Neural progenitor cell (in vitro differentiated cells): ENCODE measurements at regions not wholly inside any gene's neighbourhood (a gene's known extent, or its start where the extent isn't known, plus 50 kb on each side); places are given as distances from the start of the nearest gene placed in this dataset.

Experiments used
- DNase-seq: peaks from one replicate; pipeline ENCODE4 v3.0.0-alpha.2; 2016; ENCODE audit warnings: low spot score
- H2AFZ ChIP-seq: fragments of 200-600 bp; sonication (generic); replicated peaks from 2 replicates; pipeline ENCODE4 v1.6.1; 2016; ENCODE audit warnings: antibody characterized with exemption
- H3F3A ChIP-seq: fragments of 200-600 bp; sonication (generic); 2 replicates; pipeline ENCODE4 v1.6.1; 2016; ENCODE audit warnings: antibody characterized with exemption, low read depth
- H3K27ac ChIP-seq: fragments of 200-600 bp; sonication (generic); 2 replicates; pipeline ENCODE4 v1.5.1; 2016; ENCODE audit warnings: mild to moderate bottlenecking
- H3K27me3 ChIP-seq: fragments of 200-600 bp; sonication (generic); 2 replicates; pipeline ENCODE4 v1.6.1; 2016; ENCODE audit warnings: mild to moderate bottlenecking, moderate library complexity
- H3K36me3 ChIP-seq: fragments of 200-600 bp; sonication (generic); 2 replicates; pipeline ENCODE4 v1.5.1; 2016
- H3K4me1 ChIP-seq: fragments of 200-600 bp; sonication (generic); 2 replicates; pipeline ENCODE4 v1.6.1; 2016; ENCODE audit warnings: mixed run types
- H3K4me2 ChIP-seq: fragments of 200-600 bp; sonication (generic); 2 replicates; pipeline ENCODE4 v1.6.1; 2016
- H3K4me3 ChIP-seq: fragments of 200-600 bp; sonication (generic); 2 replicates; pipeline ENCODE4 v1.5.1; 2016
- H3K79me2 ChIP-seq: fragments of 200-600 bp; sonication (generic); 2 replicates; pipeline ENCODE4 v1.6.1; 2016; ENCODE audit warnings: low read depth
- H3K9ac ChIP-seq: fragments of 200-600 bp; sonication (generic); 2 replicates; pipeline ENCODE4 v1.6.1; 2016
- H3K9me3 ChIP-seq: fragments of 200-600 bp; sonication (generic); 2 replicates; pipeline ENCODE4 v1.5.1; 2016; ENCODE audit warnings: low read depth
- H4K20me1 ChIP-seq: fragments of 200-600 bp; sonication (generic); 2 replicates; pipeline ENCODE4 v1.6.1; 2016; ENCODE audit warnings: low read depth
- H3K27ac Mint-ChIP-seq: 3 replicates; pipeline ENCODE4 v1.8.0; 2021; ENCODE audit warnings: mixed read lengths
- H3K27me3 Mint-ChIP-seq: 2 replicates; pipeline ENCODE4 v1.8.0; 2022; ENCODE audit warnings: low read depth, mild to moderate bottlenecking, inconsistent platforms, moderate library complexity, mixed read lengths; ENCODE audit not compliant: insufficient read depth
- H3K36me3 Mint-ChIP-seq: 3 replicates; pipeline ENCODE4 v1.8.0; 2021; ENCODE audit warnings: mixed read lengths
- H3K4me1 Mint-ChIP-seq: 3 replicates; pipeline ENCODE4 v1.8.0; 2021; ENCODE audit warnings: mixed read lengths
- H3K4me3 Mint-ChIP-seq: 3 replicates; pipeline ENCODE4 v1.8.0; 2021; ENCODE audit warnings: mild to moderate bottlenecking, moderate library complexity, mixed read lengths
- H3K9me3 Mint-ChIP-seq: 3 replicates; pipeline ENCODE4 v1.8.0; 2020; ENCODE audit warnings: mixed read lengths
- CTCF ChIP-seq: fragments of 200-600 bp; sonication (generic); IDR thresholded peaks from 2 replicates; pipeline ENCODE4 v1.5.1; 2017; ENCODE audit warnings: antibody characterized with exemption, mild to moderate bottlenecking
- EZH2 ChIP-seq: fragments of 200-600 bp; sonication (generic); IDR thresholded peaks from 2 replicates; pipeline ENCODE4 v1.6.1; 2017; ENCODE audit warnings: antibody characterized with exemption, mild to moderate bottlenecking, moderate library complexity
- EZH2phosphoT487 ChIP-seq: fragments of 200-600 bp; sonication (generic); IDR thresholded peaks from 2 replicates; pipeline ENCODE4 v1.6.1; 2017; ENCODE audit warnings: antibody characterized with exemption

DNA sequence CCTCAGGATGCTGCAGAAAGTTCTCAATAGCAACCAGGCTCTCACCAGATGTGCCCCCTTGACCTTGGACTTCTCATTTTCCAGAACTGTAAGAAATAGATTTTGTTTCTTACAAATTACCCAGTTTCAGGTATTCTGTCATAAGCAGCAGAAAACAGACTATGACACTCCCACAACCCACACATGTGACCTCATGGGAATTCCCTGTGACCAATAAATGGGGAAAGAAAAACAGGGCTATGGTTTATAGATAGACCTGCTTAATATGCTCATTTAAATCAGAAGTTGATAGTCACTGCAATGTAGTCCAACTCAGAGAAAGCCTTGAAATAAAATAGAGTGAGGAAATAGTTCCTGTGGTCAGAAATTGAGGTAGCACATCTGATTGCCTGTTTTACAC lies 380.9 kb upstream of the PTBP2 start:
- Histone ChIP-seq H3K9ac (no peak overlapping the region), H3K27me3 (no peaks in the 10 kb centered on the region), H3K4me3 (no peak overlapping the region), H4K20me1 (no peaks in the 10 kb centered on the region), H2AFZ (no peak overlapping the region), H3K27ac (no peak overlapping the region), H3K9me3 (no peaks in the 10 kb centered on the region), H3K36me3 (no peaks in the 10 kb centered on the region), H3K4me2 (no peak overlapping the region), H3K4me1 (no peaks in the 10 kb centered on the region), H3K79me2 (no peaks in the 10 kb centered on the region), H3F3A (no peaks in the 10 kb centered on the region)
- H3K27ac Mint-ChIP-seq = no peak overlapping the region
- H3K36me3 Mint-ChIP-seq = no peaks in the 10 kb centered on the region
- H3K9me3 Mint-ChIP-seq = peaks cover 4% of the 10 kb centered on the region
- no peak for DNase-seq
- TF ChIP-seq EZH2phosphoT487 (no peak), EZH2 (no peak), CTCF (no peak)
- no peak overlapping the region for H3K4me3 Mint-ChIP-seq
- H3K4me1 Mint-ChIP-seq = no peaks in the 10 kb centered on the region
- no peaks in the 10 kb centered on the region for H3K27me3 Mint-ChIP-seq

DNA sequence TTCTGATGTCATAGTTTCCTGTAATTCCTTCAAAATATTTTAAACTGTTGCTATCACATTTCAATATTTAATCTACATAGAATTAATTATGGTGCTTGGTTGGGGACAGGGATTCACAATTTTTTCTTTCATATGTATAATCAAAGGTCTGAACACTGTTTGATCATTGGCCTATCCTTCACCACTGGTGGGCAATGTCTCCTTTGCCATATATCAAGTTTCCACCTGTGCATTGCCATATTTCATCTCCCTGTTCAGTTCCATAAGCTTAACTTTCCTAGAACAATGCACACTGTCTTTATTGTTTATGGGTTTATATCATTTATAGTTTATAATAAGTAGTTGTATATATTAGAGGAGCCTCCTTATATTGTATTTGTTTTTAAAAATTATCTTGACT lies 374.9 kb upstream of the PTBP2 start:
- H3K4me3 Mint-ChIP-seq = no peak overlapping the region
- Histone ChIP-seq H3K4me2 (no peak overlapping the region), H3F3A (no peaks in the 10 kb centered on the region), H2AFZ (no peak overlapping the region), H3K4me1 (no peaks in the 10 kb centered on the region), H4K20me1 (no peaks in the 10 kb centered on the region), H3K9me3 (no peaks in the 10 kb centered on the region), H3K79me2 (no peaks in the 10 kb centered on the region), H3K27me3 (no peaks in the 10 kb centered on the region), H3K4me3 (no peak overlapping the region), H3K36me3 (no peaks in the 10 kb centered on the region), H3K27ac (no peak overlapping the region), H3K9ac (no peak overlapping the region)
- H3K27ac Mint-ChIP-seq = no peak overlapping the region
- DNase-seq = no peak
- no peaks in the 10 kb centered on the region for H3K27me3 Mint-ChIP-seq
- TF ChIP-seq EZH2 = no peak
- TF ChIP-seq CTCF = no peak
- TF ChIP-seq EZH2phosphoT487 = no peak
- peaks cover 4% of the 10 kb centered on the region for H3K9me3 Mint-ChIP-seq
- no peaks in the 10 kb centered on the region for H3K36me3 Mint-ChIP-seq
- no peaks in the 10 kb centered on the region for H3K4me1 Mint-ChIP-seq

GRCh38 chr1:96349896-96350295 lies 371.7 kb upstream of the PTBP2 start:
- no peak overlapping the region for H3K4me2 ChIP-seq
- H4K20me1 ChIP-seq = no peaks in the 10 kb centered on the region
- H2AFZ ChIP-seq = no peak overlapping the region
- TF ChIP-seq EZH2phosphoT487 (no peak), EZH2 (no peak), CTCF (no peak)
- no peak for DNase-seq
- peaks cover 2% of the 10 kb centered on the region for H3K27me3 Mint-ChIP-seq
- no peak overlapping the region for H3K9ac ChIP-seq
- H3K4me3 Mint-ChIP-seq = no peak overlapping the region
- no peak overlapping the region for H3K4me3 ChIP-seq
- H3K4me1 Mint-ChIP-seq = no peaks in the 10 kb centered on the region
- H3F3A ChIP-seq = no peaks in the 10 kb centered on the region
- no peak overlapping the region for H3K27ac ChIP-seq
- no peaks in the 10 kb centered on the region for H3K36me3 Mint-ChIP-seq
- no peaks in the 10 kb centered on the region for H3K9me3 Mint-ChIP-seq
- H3K27ac Mint-ChIP-seq = no peak overlapping the region
- H3K4me1 ChIP-seq = no peaks in the 10 kb centered on the region
- no peaks in the 10 kb centered on the region for H3K36me3 ChIP-seq
- no peaks in the 10 kb centered on the region for H3K79me2 ChIP-seq
- H3K27me3 ChIP-seq = no peaks in the 10 kb centered on the region
- H3K9me3 ChIP-seq = no peaks in the 10 kb centered on the region

GRCh38 chr1:96352733-96353132 lies 368.9 kb upstream of the PTBP2 start:
- no peaks in the 10 kb centered on the region for H3F3A ChIP-seq
- H3K9ac ChIP-seq = no peak overlapping the region
- H3K36me3 ChIP-seq = no peaks in the 10 kb centered on the region
- no peaks in the 10 kb centered on the region for H3K27me3 ChIP-seq
- H2AFZ ChIP-seq = no peak overlapping the region
- peaks cover 4% of the 10 kb centered on the region for H3K27me3 Mint-ChIP-seq
- H3K9me3 Mint-ChIP-seq = no peaks in the 10 kb centered on the region
- no peak for DNase-seq
- H3K79me2 ChIP-seq = no peaks in the 10 kb centered on the region
- TF ChIP-seq EZH2phosphoT487 = no peak
- TF ChIP-seq EZH2 = no peak
- TF ChIP-seq CTCF = no peak
- H3K4me3 ChIP-seq = no peak overlapping the region
- peaks cover 2% of the 10 kb centered on the region for H3K4me1 Mint-ChIP-seq
- H3K4me2 ChIP-seq = no peak overlapping the region
- H3K27ac ChIP-seq = no peak overlapping the region
- no peaks in the 10 kb centered on the region for H3K9me3 ChIP-seq
- H3K36me3 Mint-ChIP-seq = no peaks in the 10 kb centered on the region
- no peak overlapping the region for H3K4me3 Mint-ChIP-seq
- H4K20me1 ChIP-seq = no peaks in the 10 kb centered on the region
- no peaks in the 10 kb centered on the region for H3K4me1 ChIP-seq
- no peak overlapping the region for H3K27ac Mint-ChIP-seq
